Osteoblast (primary cell): ENCODE measurements at regions not wholly inside any gene's neighbourhood (a gene's known extent, or its start where the extent isn't known, plus 50 kb on each side); places are given as distances from the start of the nearest gene placed in this dataset.
A peak's percentile ranks its signal among the peaks of the same experiment; 100 is the strongest.

ENCODE experiments used
- DNase-seq: peaks from one replicate; pipeline ENCODE4 v3.0.0; 2011; ENCODE audit warnings: low spot score, mixed read lengths; ENCODE audit not compliant: insufficient read length; ENCODE audit errors: missing footprints
- H2AFZ ChIP-seq: 2 replicates; pipeline ENCODE4 v1.6.0; 2011; ENCODE audit warnings: mild to moderate bottlenecking, low read length
- H3K27ac ChIP-seq: 2 replicates; pipeline ENCODE4 v1.5.1; 2011; ENCODE audit warnings: mild to moderate bottlenecking, low read depth, low read length, moderate library complexity
- H3K27me3 ChIP-seq: 2 replicates; pipeline ENCODE4 v1.6.0; 2012; ENCODE audit warnings: mild to moderate bottlenecking, control low read depth, inconsistent platforms, low read length, moderate library complexity; ENCODE audit not compliant: insufficient read depth
- H3K36me3 ChIP-seq: 2 replicates; pipeline ENCODE4 v1.5.1; 2011; ENCODE audit warnings: mild to moderate bottlenecking, low read length, control low read depth, moderate library complexity; ENCODE audit not compliant: insufficient read depth
- H3K4me1 ChIP-seq: 2 replicates; pipeline ENCODE4 v1.5.1; 2011; ENCODE audit warnings: mild to moderate bottlenecking, low read length, control low read depth, moderate library complexity; ENCODE audit not compliant: insufficient read depth
- H3K4me2 ChIP-seq: 2 replicates; pipeline ENCODE4 v1.6.0; 2011; ENCODE audit warnings: mild to moderate bottlenecking, low read length; ENCODE audit not compliant: insufficient read depth
- H3K4me3 ChIP-seq: fragments of 200-600 bp; sonication (generic); 3 replicates; pipeline ENCODE4 v1.5.1; 2012; ENCODE audit warnings: mild to moderate bottlenecking, low read length, inconsistent platforms; ENCODE audit not compliant: insufficient read depth
- H3K79me2 ChIP-seq: 2 replicates; pipeline ENCODE4 v1.6.0; 2012; ENCODE audit warnings: mild to moderate bottlenecking, low read length, control low read depth, inconsistent platforms; ENCODE audit not compliant: insufficient read depth
- H3K9me3 ChIP-seq: 2 replicates; pipeline ENCODE4 v1.5.1; 2011; ENCODE audit warnings: low read depth, low read length, control low read depth
- H4K20me1 ChIP-seq: 2 replicates; pipeline ENCODE4 v1.6.0; 2012; ENCODE audit warnings: mild to moderate bottlenecking, low read length, control low read depth; ENCODE audit not compliant: insufficient read depth
- CTCF ChIP-seq: IDR thresholded peaks from 2 replicates; pipeline ENCODE4 v1.5.1; 2011; ENCODE audit warnings: mild to moderate bottlenecking, low read depth, low read length, moderate library complexity; ENCODE audit errors: extremely low read depth

DNA sequence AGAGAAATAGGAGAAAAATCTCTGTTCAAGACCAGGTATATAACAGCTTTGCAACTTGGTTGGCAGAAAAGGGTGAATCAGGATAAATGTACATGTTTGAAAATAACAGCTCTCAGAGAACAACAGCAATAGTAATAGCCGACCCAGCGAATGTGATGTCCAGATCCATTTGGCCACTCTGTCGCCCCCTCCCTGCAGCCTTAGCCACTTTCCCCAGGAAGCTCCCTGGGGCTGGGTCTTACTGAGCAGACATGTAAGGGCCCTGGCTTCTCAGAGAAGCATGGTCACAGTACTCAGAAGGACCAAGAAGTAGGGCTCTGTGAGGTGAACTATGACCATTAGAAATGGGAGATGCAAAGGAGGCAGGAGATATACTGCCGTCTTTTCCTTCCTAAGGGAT lies 154.1 kb upstream of the SNX19 start:
- Histone ChIP-seq H3K4me2 (no peak overlapping the region), H3K36me3 (no peaks in the 10 kb centered on the region), H3K27me3 (peaks cover 11% of the 10 kb centered on the region), H3K4me3 (no peak overlapping the region), H4K20me1 (no peaks in the 10 kb centered on the region), H3K4me1 (no peaks in the 10 kb centered on the region), H3K9me3 (no peaks in the 10 kb centered on the region), H3K79me2 (no peaks in the 10 kb centered on the region), H3K27ac (no peak overlapping the region), H2AFZ (no peak overlapping the region)
- TF ChIP-seq CTCF, result no peak
- DNase-seq, result peak; percentile 62

DNA sequence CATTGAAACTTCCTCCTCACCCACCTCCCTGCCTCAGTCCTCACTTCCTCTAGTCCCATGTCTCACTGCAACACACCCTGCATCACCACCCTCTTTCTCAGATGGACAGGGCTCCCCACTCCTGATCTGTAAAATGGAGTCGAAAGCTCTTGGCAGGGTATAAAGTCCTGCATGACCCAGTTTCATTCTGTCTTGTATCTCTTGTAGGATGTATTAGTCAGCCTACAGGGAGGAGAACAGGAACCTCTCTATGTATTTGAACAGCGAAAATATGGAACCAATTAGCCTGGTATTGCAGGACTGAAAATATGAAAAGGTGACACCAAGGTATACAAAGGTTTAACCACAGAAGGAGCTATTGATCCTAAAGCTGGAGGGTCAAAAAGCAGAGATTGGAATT lies 156.9 kb upstream of the SNX19 start:
- Histone ChIP-seq H3K79me2 (no peaks in the 10 kb centered on the region), H2AFZ (no peak overlapping the region), H3K4me3 (no peak overlapping the region), H3K36me3 (no peaks in the 10 kb centered on the region), H3K27ac (no peak overlapping the region), H4K20me1 (no peaks in the 10 kb centered on the region), H3K4me2 (no peak overlapping the region), H3K9me3 (no peaks in the 10 kb centered on the region), H3K4me1 (no peaks in the 10 kb centered on the region), H3K27me3 (peaks cover 7% of the 10 kb centered on the region)
- DNase-seq, result no peak
- TF ChIP-seq CTCF, result no peak

DNA sequence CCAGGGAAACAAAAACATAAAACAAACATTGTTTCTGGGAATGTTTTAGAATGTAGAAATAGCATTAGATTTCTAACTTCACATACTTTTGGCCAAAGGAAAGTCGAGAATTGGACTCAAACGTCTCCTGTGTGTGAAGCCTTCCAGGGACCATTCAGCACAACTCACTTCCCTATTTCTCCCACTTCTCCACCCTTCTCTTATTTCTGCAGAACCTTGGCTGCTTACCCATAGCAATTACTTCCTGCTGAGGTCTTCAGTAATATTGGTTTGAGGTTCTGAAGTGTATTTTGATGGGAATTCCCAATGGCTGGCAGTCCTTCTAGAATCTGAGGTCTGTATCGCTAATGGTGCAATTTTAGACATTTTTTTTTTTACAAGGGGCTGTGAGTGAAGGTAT lies 158.3 kb upstream of the SNX19 start:
- Histone ChIP-seq H3K27ac (no peak overlapping the region), H3K4me2 (no peak overlapping the region), H3K9me3 (no peaks in the 10 kb centered on the region), H3K27me3 (peaks cover 7% of the 10 kb centered on the region), H2AFZ (no peak overlapping the region), H3K4me1 (no peaks in the 10 kb centered on the region), H3K79me2 (no peaks in the 10 kb centered on the region), H3K4me3 (no peak overlapping the region), H4K20me1 (no peaks in the 10 kb centered on the region), H3K36me3 (no peaks in the 10 kb centered on the region)
- no peak for DNase-seq
- no peak for TF ChIP-seq CTCF

GRCh38 chr11:131077340-131077739 lies 161.1 kb upstream of the SNX19 start:
- Histone ChIP-seq H3K27ac (no peak overlapping the region), H3K27me3 (peaks cover 7% of the 10 kb centered on the region), H3K79me2 (no peaks in the 10 kb centered on the region), H3K9me3 (no peaks in the 10 kb centered on the region), H4K20me1 (no peaks in the 10 kb centered on the region), H3K4me1 (no peaks in the 10 kb centered on the region), H3K36me3 (no peaks in the 10 kb centered on the region), H3K4me3 (no peak overlapping the region), H2AFZ (no peak overlapping the region), H3K4me2 (no peak overlapping the region)
- no peak for TF ChIP-seq CTCF
- no peak for DNase-seq
